Astrocyte (in vitro differentiated cells and primary cell): ENCODE measurements at regions not wholly inside any gene's neighbourhood (a gene's known extent, or its start where the extent isn't known, plus 50 kb on each side); places are given as distances from the start of the nearest gene placed in this dataset.
"Not testable (repeated sequence)": the region's sequence is repeated elsewhere in the genome, so short reads cannot be mapped to it uniquely, and the experiment has no call there.

ENCODE experiments used
- EZH2 ChIP-seq: IDR thresholded peaks from 2 replicates; pipeline ENCODE4 v1.6.1; 2012; ENCODE audit warnings: mild to moderate bottlenecking, low read length, inconsistent platforms; ENCODE audit not compliant: insufficient read depth
- TF ChIP-seq, protein P1 (sequence below): IDR thresholded peaks from 2 replicates; pipeline ENCODE4 v1.5.1; 2011; ENCODE audit warnings: low read depth, mild to moderate bottlenecking, inconsistent platforms, low read length, moderate library complexity; ENCODE audit not compliant: insufficient read depth

DNA sequence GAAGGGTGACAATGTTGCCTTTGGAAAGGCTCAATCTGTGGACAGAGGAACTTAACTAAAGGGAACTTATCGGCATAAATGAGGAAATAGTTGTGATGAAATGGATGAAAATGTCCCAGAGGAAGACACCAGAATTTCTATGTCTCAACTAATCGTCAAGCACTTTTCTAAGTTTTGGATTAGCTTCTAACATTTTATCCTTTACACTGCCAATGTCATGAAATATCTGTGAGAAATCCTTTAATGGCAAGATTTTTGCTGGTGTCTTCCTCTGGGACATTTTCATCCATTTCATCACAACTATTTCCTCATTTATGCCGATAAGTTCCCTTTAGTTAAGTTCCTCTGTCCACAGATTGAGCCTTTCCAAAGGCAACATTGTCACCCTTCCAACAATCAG lies 86.3 kb upstream of the BTG1 start:
- TF ChIP-seq, protein P1, sequence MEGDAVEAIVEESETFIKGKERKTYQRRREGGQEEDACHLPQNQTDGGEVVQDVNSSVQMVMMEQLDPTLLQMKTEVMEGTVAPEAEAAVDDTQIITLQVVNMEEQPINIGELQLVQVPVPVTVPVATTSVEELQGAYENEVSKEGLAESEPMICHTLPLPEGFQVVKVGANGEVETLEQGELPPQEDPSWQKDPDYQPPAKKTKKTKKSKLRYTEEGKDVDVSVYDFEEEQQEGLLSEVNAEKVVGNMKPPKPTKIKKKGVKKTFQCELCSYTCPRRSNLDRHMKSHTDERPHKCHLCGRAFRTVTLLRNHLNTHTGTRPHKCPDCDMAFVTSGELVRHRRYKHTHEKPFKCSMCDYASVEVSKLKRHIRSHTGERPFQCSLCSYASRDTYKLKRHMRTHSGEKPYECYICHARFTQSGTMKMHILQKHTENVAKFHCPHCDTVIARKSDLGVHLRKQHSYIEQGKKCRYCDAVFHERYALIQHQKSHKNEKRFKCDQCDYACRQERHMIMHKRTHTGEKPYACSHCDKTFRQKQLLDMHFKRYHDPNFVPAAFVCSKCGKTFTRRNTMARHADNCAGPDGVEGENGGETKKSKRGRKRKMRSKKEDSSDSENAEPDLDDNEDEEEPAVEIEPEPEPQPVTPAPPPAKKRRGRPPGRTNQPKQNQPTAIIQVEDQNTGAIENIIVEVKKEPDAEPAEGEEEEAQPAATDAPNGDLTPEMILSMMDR, result not testable (repeated sequence)
- not testable (repeated sequence) for TF ChIP-seq EZH2
